Suppressor macrophage (primary cell): ENCODE measurements at regions not wholly inside any gene's neighbourhood (a gene's known extent, or its start where the extent isn't known, plus 50 kb on each side); places are given as distances from the start of the nearest gene placed in this dataset.

Experiments used
- DNase-seq, 4 experiments: peaks; one replicate each; pipeline ENCODE4 v3.0.0-alpha.2; 2020 to 2022

GRCh38 chr18:48488388-48488850 is 50.4 kb upstream of the CTIF start:
- DNase-seq = no peak

- DNase-seq = no peak
These were observed 52.1 kb upstream of the CTIF start for GRCh38 chr18:48486754-48487153.

GRCh38 chr18:48485828-48486405 is 52.9 kb upstream of the CTIF start:
- no peak for DNase-seq

GRCh38 chr18:48481092-48481491 is 57.7 kb upstream of the CTIF start:
- peak in 2 of 4 experiments; percentile 31 to 42 for DNase-seq

GRCh38 chr18:48479531-48479930 is 59.3 kb upstream of the CTIF start:
- DNase-seq = no peak

- no peak for DNase-seq
These were observed 61.5 kb upstream of the CTIF start for GRCh38 chr18:48477348-48477747.

GRCh38 chr18:48476550-48476917 is 62.3 kb upstream of the CTIF start:
- no peak for DNase-seq

GRCh38 chr18:48475635-48476549 is 62.9 kb upstream of the CTIF start:
- DNase-seq = peak; percentile 66 to 86 (median 74)

GRCh38 chr18:48473816-48474215 is 64.6 kb upstream of the ZBTB7C start:
- DNase-seq = no peak

GRCh38 chr18:48472610-48473009 is 63.4 kb upstream of the ZBTB7C start:
- no peak for DNase-seq

GRCh38 chr18:48470484-48471180 is 61.4 kb upstream of the ZBTB7C start:
- no peak for DNase-seq

- peak; percentile 12 to 33 (median 17) for DNase-seq
These were observed 59.0 kb upstream of the ZBTB7C start for GRCh38 chr18:48468151-48468550.

GRCh38 chr18:48467231-48467630 is 58.0 kb upstream of the ZBTB7C start:
- no peak for DNase-seq

GRCh38 chr18:48462510-48462909 is 53.3 kb upstream of the ZBTB7C start:
- no peak for DNase-seq

- DNase-seq = no peak
These were observed 51.9 kb upstream of the ZBTB7C start for GRCh38 chr18:48460929-48461583.

- DNase-seq = peak; percentile 72 to 92 (median 82)
These were observed 50.3 kb upstream of the ZBTB7C start for GRCh38 chr18:48459465-48459864.

GRCh38 chr18:48459016-48459415 is 49.8 kb upstream of the ZBTB7C start:
- DNase-seq = peak; percentile 67 to 82 (median 76)
